ENCODE measurements at regions not wholly inside any gene's neighbourhood (a gene's known extent, or its start where the extent isn't known, plus 50 kb on each side); places are given as distances from the start of the nearest gene placed in this dataset.

GRCh38 chr3:110731148-110731547, 340.5 kb upstream of the NECTIN3 start:
- CTCF ChIA-PET (ENCODE audit: low intra/inter-chr PET ratio): no interaction called here
- no peaks in the 10 kb centered on the region for H4K20me1 ChIP-seq (replicated peaks; ENCODE audit: control insufficient read depth, insufficient read depth, low read length)
- no peak for DNase-seq (ENCODE audit: extremely low read depth in 1 of 4, low spot score in 3 of 4)
- no peaks in the 10 kb centered on the region for H3K4me1 ChIP-seq (replicated peaks in 1 of 2; ENCODE audit: control insufficient read depth in 2 of 2, insufficient read depth in 2 of 2, low read length in 2 of 2)
- no peak overlapping the region for H3K4me2 ChIP-seq (ENCODE audit: insufficient read depth, low read length)
- no peak for ATAC-seq
- no peak overlapping the region for H3K9ac ChIP-seq (ENCODE audit: insufficient read depth in 1 of 2, low read depth in 2 of 2, low read length in 2 of 2)
- no TSS peak for BruUV-seq (replicated peaks)
- intact Hi-C loops (cut with micrococcal nuclease) (no loop called here), in situ Hi-C loops (cut with MboI) (no loop called here)
- H3K4me3 ChIP-seq: no peak overlapping the region
- H3K27me3 ChIP-seq (ENCODE audit: control insufficient read depth in 2 of 2, insufficient read depth in 2 of 2, low read length in 2 of 2): no peaks in the 10 kb centered on the region
- H3K9me3 ChIP-seq (replicated peaks; ENCODE audit: control insufficient read depth, insufficient read depth, low read depth, low read length): no peaks in the 10 kb centered on the region
- no peaks in the 10 kb centered on the region for H3K79me2 ChIP-seq (ENCODE audit: control insufficient read depth, insufficient read depth, low read length)
- 13% methylated on average over 1 of the region's 1 CpG for WGBS (ENCODE audit: insufficient coverage, low coverage, missing lambda C conversion rate)
- H3K36me3 ChIP-seq (ENCODE audit: control insufficient read depth, insufficient read depth, low read length): no peaks in the 10 kb centered on the region
- no peak overlapping the region for H2AFZ ChIP-seq (ENCODE audit: low read depth, low read length)
- FAIRE-seq: no peak
- H3K27ac ChIP-seq (ENCODE audit: extremely low read depth, low read depth, low read length): no peak overlapping the region
- POLR2A ChIA-PET: no interaction called here
- no peaks in the 10 kb centered on the region for H3K9me1 ChIP-seq (ENCODE audit: control insufficient read depth, insufficient read depth, low read length)
- TF ChIP-seq SMAD1 (IDR thresholded peaks at IDR 0.05; ENCODE audit: low read depth, low read length, partially characterized antibody) (no peak), PYGO2 (tag; IDR thresholded peaks at IDR 0.05) (no peak), ZNF445 (CRISPR knock-in tag; IDR thresholded peaks at IDR 0.05; ENCODE audit: low read depth) (no peak), ELF1 (tag; IDR thresholded peaks at IDR 0.05) (no peak), NR4A1 (CRISPR knock-in tag; IDR thresholded peaks at IDR 0.05) (no peak), NR4A1 (tag; IDR thresholded peaks at IDR 0.05) (no peak), CTCF (IDR thresholded peaks at IDR 0.05 in 2 of 3, conservative IDR thresholded peaks at IDR 0.05 in 1 of 3; ENCODE audit: insufficient read depth in 2 of 3, low read depth in 1 of 3, low read length in 3 of 3) (no peak), ZNF324 (CRISPR knock-in tag; IDR thresholded peaks at IDR 0.05) (no peak), ATF4 (CRISPR knock-in tag; IDR thresholded peaks at IDR 0.05) (no peak), KLF1 (tag; IDR thresholded peaks at IDR 0.05) (no peak), ETV6 (IDR thresholded peaks at IDR 0.05; ENCODE audit: borderline replicate concordance in 1 of 2, low read depth in 2 of 2, low read length in 1 of 2) (no peak), ETV6 (CRISPR knock-in tag; IDR thresholded peaks at IDR 0.05; ENCODE audit: borderline replicate concordance) (no peak)
- TF ChIP-seq, protein P1, sequence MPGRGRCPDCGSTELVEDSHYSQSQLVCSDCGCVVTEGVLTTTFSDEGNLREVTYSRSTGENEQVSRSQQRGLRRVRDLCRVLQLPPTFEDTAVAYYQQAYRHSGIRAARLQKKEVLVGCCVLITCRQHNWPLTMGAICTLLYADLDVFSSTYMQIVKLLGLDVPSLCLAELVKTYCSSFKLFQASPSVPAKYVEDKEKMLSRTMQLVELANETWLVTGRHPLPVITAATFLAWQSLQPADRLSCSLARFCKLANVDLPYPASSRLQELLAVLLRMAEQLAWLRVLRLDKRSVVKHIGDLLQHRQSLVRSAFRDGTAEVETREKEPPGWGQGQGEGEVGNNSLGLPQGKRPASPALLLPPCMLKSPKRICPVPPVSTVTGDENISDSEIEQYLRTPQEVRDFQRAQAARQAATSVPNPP (IDR thresholded peaks at IDR 0.05; ENCODE audit: borderline replicate concordance, insufficient read depth, insufficient read length): no peak
- TF ChIP-seq, protein P2, sequence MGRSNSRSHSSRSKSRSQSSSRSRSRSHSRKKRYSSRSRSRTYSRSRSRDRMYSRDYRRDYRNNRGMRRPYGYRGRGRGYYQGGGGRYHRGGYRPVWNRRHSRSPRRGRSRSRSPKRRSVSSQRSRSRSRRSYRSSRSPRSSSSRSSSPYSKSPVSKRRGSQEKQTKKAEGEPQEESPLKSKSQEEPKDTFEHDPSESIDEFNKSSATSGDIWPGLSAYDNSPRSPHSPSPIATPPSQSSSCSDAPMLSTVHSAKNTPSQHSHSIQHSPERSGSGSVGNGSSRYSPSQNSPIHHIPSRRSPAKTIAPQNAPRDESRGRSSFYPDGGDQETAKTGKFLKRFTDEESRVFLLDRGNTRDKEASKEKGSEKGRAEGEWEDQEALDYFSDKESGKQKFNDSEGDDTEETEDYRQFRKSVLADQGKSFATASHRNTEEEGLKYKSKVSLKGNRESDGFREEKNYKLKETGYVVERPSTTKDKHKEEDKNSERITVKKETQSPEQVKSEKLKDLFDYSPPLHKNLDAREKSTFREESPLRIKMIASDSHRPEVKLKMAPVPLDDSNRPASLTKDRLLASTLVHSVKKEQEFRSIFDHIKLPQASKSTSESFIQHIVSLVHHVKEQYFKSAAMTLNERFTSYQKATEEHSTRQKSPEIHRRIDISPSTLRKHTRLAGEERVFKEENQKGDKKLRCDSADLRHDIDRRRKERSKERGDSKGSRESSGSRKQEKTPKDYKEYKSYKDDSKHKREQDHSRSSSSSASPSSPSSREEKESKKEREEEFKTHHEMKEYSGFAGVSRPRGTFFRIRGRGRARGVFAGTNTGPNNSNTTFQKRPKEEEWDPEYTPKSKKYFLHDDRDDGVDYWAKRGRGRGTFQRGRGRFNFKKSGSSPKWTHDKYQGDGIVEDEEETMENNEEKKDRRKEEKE (IDR thresholded peaks at IDR 0.05; ENCODE audit: borderline replicate concordance in 1 of 2, control insufficient read depth in 1 of 2, low read depth in 2 of 2, low read length in 1 of 2): no peak
- TF ChIP-seq, protein P3, sequence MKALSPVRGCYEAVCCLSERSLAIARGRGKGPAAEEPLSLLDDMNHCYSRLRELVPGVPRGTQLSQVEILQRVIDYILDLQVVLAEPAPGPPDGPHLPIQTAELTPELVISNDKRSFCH (CRISPR knock-in tag; IDR thresholded peaks at IDR 0.05): no peak
- TF ChIP-seq, protein P3 (tag; IDR thresholded peaks at IDR 0.05): no peak

Measured in K562 (cell line).